ENCODE measurements at regions not wholly inside any gene's neighbourhood (a gene's known extent, or its start where the extent isn't known, plus 50 kb on each side); places are given as distances from the start of the nearest gene placed in this dataset.
"Not testable (repeated sequence)": the region's sequence is repeated elsewhere in the genome, so short reads cannot be mapped to it uniquely, and the experiment has no call there.

DNA sequence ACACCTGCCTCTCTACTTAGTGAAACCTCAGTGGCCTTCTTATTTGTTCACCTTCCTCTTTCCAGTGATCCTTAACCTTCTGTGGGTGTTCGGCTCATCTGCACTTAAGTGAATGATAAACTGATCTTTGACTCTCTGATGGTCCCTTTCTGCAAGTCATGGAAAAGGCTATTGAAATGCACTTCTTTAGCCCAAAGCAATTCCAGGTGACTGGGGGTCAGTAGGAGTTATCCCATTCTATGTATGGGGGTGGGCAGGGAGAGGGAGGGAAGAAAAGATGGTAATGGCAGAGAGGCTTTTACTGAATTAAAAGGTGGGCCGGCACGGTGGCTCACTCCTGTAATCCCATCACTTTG is 170.8 kb downstream of the RGS9 start:
- H3K9me3 ChIP-seq (ENCODE audit: control insufficient read depth, insufficient read depth, low read length): peaks cover 5% of the 10 kb centered on the region; the same call in 1 of the 2 replicates
- H3K4me3 ChIP-seq (ENCODE audit: low read depth, low read length): no peak overlapping the region
- no peak overlapping the region for H3K9ac ChIP-seq (ENCODE audit: low read depth, low read length)
- no peaks in the 10 kb centered on the region for H3K36me3 ChIP-seq (ENCODE audit: control insufficient read depth, insufficient read depth, low read length)
- no peaks in the 10 kb centered on the region for H3K27me3 ChIP-seq (ENCODE audit: control insufficient read depth, insufficient read depth, low read length)
- no peak overlapping the region for H3K27ac ChIP-seq (ENCODE audit: low read depth, low read length)
- H3K4me1 ChIP-seq (ENCODE audit: control insufficient read depth, insufficient read depth, low read length): 0 out of 2 replicates have a peak, but pooled peaks cover under 1% of the 10 kb centered on the region

DNA sequence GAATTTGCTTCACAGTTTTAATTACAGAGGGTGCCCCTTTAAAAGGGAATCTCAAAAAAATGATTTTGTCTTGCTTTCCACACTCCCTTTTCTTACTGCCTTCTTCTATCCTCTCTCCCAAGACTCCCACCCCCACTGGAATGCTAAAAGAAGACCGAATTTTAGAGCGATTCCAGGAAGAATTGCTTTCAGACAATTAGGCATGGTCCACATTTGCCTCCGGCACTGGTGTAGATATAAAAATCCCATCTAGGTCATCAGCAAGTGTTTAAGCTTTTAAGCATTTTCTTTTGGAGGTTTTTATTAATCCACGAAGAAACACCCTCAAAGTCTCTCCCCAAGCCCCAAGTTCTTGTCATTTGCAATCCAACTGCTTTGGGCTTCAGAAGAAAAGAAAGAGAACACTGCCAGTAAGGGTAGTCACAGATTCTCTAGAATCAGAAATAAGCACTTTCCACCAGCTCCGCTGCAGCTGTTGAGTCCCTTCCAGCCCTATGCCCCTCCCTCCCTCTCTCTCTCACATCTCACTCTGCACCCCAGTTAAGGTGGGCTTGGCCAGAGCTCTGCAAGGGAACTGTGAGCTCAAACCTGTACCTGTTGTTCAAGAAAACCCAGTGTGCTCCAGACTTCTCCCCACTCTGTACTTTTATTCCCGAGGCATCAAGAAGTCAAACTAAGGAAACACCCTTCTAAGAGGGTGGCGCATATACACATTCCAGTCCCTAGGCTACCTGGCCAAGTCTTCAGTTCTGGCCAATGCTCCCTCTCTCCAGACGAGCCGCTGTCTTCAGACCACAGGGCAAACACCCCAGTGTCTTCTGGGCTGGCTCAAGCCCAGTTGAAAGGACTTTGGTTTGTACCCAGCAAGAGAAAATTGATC is 170.2 kb downstream of the RGS9 start:
- Histone ChIP-seq H3K27me3 (ENCODE audit: control insufficient read depth, insufficient read depth, low read length) (no peaks in the 10 kb centered on the region), H3K9ac (ENCODE audit: low read depth, low read length) (no peak overlapping the region), H3K4me1 (ENCODE audit: control insufficient read depth, insufficient read depth, low read length) (no peaks in the 10 kb centered on the region), H3K9me3 (ENCODE audit: control insufficient read depth, insufficient read depth, low read length) (peaks cover 5% of the 10 kb centered on the region; the same call in 1 of the 2 replicates), H3K4me3 (ENCODE audit: low read depth, low read length) (no peak overlapping the region), H3K27ac (ENCODE audit: low read depth, low read length) (no peak overlapping the region), H3K36me3 (ENCODE audit: control insufficient read depth, insufficient read depth, low read length) (no peaks in the 10 kb centered on the region)

DNA sequence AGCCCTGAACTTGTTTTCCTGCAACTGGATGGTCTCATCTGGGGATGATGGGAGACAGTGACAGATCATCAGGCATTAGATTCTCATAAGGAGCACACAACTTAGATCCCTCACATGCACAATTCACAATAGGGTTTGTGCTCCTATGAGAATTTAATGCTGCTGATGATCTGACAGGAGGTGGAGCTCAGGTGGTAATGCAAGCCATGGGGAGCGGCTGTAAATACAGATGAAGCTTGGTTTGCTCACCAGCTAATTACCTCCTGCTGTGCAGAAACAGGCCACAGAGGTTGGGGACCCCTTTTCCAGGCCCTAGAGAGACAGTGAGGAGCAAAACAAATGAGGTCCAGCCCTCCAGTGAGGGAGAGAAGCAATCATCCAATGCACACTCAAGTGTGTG is 168.6 kb downstream of the RGS9 start:
- H3K27me3 ChIP-seq (ENCODE audit: control insufficient read depth, insufficient read depth, low read length): no peaks in the 10 kb centered on the region
- no peaks in the 10 kb centered on the region for H3K4me1 ChIP-seq (ENCODE audit: control insufficient read depth, insufficient read depth, low read length)
- no peak overlapping the region for H3K9ac ChIP-seq (ENCODE audit: low read depth, low read length)
- H3K36me3 ChIP-seq (ENCODE audit: control insufficient read depth, insufficient read depth, low read length): no peaks in the 10 kb centered on the region
- peaks cover 5% of the 10 kb centered on the region; the same call in 1 of the 2 replicates for H3K9me3 ChIP-seq (ENCODE audit: control insufficient read depth, insufficient read depth, low read length)
- no peak overlapping the region for H3K27ac ChIP-seq (ENCODE audit: low read depth, low read length)
- H3K4me3 ChIP-seq (ENCODE audit: low read depth, low read length): no peak overlapping the region

DNA sequence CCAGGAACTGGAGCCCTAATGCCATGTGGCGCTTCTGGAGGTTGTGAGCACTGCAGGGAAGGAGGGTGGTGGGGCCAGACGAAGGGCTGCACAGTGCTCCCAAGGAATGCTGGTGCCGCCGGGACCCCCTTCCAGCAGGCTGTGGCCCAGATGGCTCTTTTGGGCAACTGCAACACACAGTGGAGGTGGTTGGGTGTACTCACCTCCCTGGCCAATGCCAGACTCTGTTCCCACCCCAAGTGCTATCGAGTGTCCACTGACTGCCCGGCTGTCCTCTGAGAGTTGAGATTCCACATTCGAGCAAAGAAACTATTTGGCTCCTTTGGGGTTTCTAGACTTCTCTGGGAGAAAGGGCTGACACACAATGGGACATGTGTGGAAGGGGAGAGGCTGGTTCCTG is 167.9 kb downstream of the RGS9 start:
- H3K27ac ChIP-seq (ENCODE audit: low read depth, low read length): no peak overlapping the region
- no peak overlapping the region for H3K9ac ChIP-seq (ENCODE audit: low read depth, low read length)
- H3K4me3 ChIP-seq (ENCODE audit: low read depth, low read length): no peak overlapping the region
- H3K9me3 ChIP-seq (ENCODE audit: control insufficient read depth, insufficient read depth, low read length): peaks cover 5% of the 10 kb centered on the region; the same call in 1 of the 2 replicates
- H3K4me1 ChIP-seq (ENCODE audit: control insufficient read depth, insufficient read depth, low read length): no peaks in the 10 kb centered on the region
- H3K27me3 ChIP-seq (ENCODE audit: control insufficient read depth, insufficient read depth, low read length): no peaks in the 10 kb centered on the region
- no peaks in the 10 kb centered on the region for H3K36me3 ChIP-seq (ENCODE audit: control insufficient read depth, insufficient read depth, low read length)

DNA sequence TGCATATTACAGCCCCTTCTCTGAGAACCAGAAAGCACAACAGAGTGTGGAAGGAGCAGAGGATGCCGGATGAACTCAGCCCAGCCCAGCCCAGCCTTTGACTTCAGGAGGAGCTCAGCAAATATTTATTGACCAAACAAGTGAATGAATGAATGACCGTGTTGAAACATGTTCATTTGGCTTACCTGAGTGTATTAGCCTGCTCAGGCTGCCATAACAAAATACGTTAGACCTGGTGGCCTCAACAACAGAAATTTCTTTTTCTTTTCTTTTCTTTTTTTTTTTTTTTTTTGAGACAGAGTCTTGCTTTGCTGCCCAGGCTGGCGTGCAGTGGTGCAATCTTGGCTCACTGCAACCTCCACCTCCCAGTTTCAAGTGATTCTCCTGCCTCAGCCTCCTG is 164.7 kb downstream of the RGS9 start:
- H3K36me3 ChIP-seq (ENCODE audit: control insufficient read depth, insufficient read depth, low read length); H3K27me3 ChIP-seq (ENCODE audit: control insufficient read depth, insufficient read depth, low read length); H3K9ac ChIP-seq (ENCODE audit: low read depth, low read length); H3K4me1 ChIP-seq (ENCODE audit: control insufficient read depth, insufficient read depth, low read length); H3K9me3 ChIP-seq (ENCODE audit: control insufficient read depth, insufficient read depth, low read length); H3K27ac ChIP-seq (ENCODE audit: low read depth, low read length); H3K4me3 ChIP-seq (ENCODE audit: low read depth, low read length): not testable (repeated sequence)

DNA sequence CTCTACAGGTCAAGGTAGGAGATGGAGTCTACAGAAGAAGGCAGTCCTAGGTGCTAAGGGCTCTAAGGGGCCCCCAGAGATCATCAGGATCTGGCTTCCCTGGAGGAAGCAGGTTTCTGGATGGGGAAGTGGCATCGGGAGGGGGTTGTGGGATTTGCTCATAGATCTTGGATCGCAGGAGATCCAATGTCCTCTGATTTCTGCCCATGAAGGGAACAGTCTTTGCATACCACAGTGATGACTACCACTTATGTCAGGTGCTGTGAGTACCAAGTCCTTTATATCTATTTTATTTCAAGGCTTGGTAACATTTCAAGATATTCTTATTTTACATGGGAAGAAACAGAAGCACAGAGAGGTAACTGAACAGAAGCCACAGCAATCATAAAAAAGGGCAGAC is 164.0 kb downstream of the RGS9 start:
- no peak overlapping the region for H3K9ac ChIP-seq (ENCODE audit: low read depth, low read length)
- H3K36me3 ChIP-seq (ENCODE audit: control insufficient read depth, insufficient read depth, low read length): no peaks in the 10 kb centered on the region

DNA sequence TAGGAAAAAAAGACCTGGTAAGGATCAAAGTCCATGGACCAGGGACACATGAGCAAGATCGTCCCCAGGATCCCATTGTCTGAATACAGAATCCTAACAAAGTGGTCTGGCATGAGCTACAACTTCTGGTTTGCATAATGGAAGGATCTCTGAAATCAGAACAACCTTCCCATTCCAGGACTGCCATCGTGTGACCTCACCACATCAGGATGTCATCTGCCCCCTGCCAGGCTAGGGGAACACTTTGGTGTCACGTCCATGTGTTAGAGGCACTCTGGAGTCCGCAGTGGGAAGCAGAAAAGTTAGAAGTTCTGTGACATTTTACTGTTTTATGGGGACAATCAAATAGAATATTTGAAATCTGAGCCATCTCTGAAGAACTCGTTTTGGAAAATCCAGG is 160.7 kb downstream of the RGS9 start:
- Histone ChIP-seq H3K4me3 (ENCODE audit: low read depth, low read length) (no peak overlapping the region), H3K36me3 (ENCODE audit: control insufficient read depth, insufficient read depth, low read length) (no peaks in the 10 kb centered on the region), H3K27ac (ENCODE audit: low read depth, low read length) (no peak overlapping the region), H3K9me3 (ENCODE audit: control insufficient read depth, insufficient read depth, low read length) (no peaks in the 10 kb centered on the region), H3K4me1 (ENCODE audit: control insufficient read depth, insufficient read depth, low read length) (no peaks in the 10 kb centered on the region), H3K27me3 (ENCODE audit: control insufficient read depth, insufficient read depth, low read length) (no peaks in the 10 kb centered on the region), H3K9ac (ENCODE audit: low read depth, low read length) (no peak overlapping the region)

More for the DNA sequence above, 164.0 kb downstream of the RGS9 start:
- H3K4me1 ChIP-seq (ENCODE audit: control insufficient read depth, insufficient read depth, low read length): no peaks in the 10 kb centered on the region
- H3K27me3 ChIP-seq (ENCODE audit: control insufficient read depth, insufficient read depth, low read length): no peaks in the 10 kb centered on the region
- no peak overlapping the region for H3K4me3 ChIP-seq (ENCODE audit: low read depth, low read length)
- H3K9me3 ChIP-seq (ENCODE audit: control insufficient read depth, insufficient read depth, low read length): peaks cover 5% of the 10 kb centered on the region; the same call in 1 of the 2 replicates
- no peak overlapping the region for H3K27ac ChIP-seq (ENCODE audit: low read depth, low read length)

DNA sequence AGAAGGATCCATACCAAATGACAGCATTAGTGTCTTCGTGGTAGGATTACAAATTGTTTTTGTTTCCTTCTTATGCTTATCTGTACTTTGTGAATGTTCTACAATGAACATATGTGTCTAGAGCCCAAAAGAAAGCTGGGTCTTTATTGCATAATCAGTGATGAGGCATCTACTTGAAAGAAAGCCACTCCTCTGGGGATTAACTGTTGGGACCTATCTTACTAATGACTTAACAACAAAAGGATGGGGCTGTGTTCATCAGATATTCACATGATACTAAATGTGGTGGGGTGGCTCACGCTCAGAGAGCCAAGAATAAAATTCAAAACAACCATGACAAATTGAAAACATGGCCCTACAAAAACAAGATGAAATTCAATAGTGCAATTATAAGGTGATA is 160.2 kb downstream of the RGS9 start:
- Histone ChIP-seq H3K27me3 (ENCODE audit: control insufficient read depth, insufficient read depth, low read length) (no peaks in the 10 kb centered on the region), H3K9ac (ENCODE audit: low read depth, low read length) (no peak overlapping the region), H3K36me3 (ENCODE audit: control insufficient read depth, insufficient read depth, low read length) (no peaks in the 10 kb centered on the region), H3K27ac (ENCODE audit: low read depth, low read length) (no peak overlapping the region), H3K4me3 (ENCODE audit: low read depth, low read length) (no peak overlapping the region), H3K9me3 (ENCODE audit: control insufficient read depth, insufficient read depth, low read length) (no peaks in the 10 kb centered on the region), H3K4me1 (ENCODE audit: control insufficient read depth, insufficient read depth, low read length) (no peaks in the 10 kb centered on the region)

DNA sequence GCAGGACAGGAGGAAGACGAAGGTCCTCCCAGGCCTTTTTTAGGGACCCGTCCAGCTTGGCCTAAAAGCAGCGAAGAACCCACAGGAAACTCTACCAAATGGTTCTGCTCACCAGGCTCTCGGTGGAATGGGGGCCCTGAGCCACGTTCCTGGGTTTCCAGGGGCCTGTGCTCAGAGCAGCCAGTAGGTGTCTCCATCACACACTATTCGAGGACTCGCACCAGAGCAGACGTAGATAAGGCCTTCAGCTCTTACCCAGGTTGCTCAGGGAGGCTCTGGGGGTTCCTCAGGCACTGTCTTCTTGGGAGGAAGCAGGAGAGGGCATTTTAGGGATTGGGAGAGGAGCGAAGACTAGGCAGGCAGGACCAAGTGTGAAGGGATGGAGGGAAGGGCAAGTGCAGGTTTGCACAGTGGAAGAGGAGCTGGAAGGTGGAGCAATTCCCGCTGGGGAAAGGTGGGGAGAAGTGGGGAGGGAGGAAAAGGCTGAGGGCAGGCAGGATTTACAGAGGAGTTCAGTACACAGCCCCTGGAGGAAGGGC is 157.1 kb downstream of the RGS9 start:
- Histone ChIP-seq H3K4me1 (ENCODE audit: control insufficient read depth, insufficient read depth, low read length) (peaks cover 5% of the 10 kb centered on the region; the same call in 1 of the 2 replicates), H3K36me3 (ENCODE audit: control insufficient read depth, insufficient read depth, low read length) (no peaks in the 10 kb centered on the region), H3K27me3 (ENCODE audit: control insufficient read depth, insufficient read depth, low read length) (no peaks in the 10 kb centered on the region), H3K27ac (ENCODE audit: low read depth, low read length) (no peak overlapping the region), H3K9me3 (ENCODE audit: control insufficient read depth, insufficient read depth, low read length) (no peaks in the 10 kb centered on the region), H3K9ac (ENCODE audit: low read depth, low read length) (no peak overlapping the region), H3K4me3 (ENCODE audit: low read depth, low read length) (no peak overlapping the region)

DNA sequence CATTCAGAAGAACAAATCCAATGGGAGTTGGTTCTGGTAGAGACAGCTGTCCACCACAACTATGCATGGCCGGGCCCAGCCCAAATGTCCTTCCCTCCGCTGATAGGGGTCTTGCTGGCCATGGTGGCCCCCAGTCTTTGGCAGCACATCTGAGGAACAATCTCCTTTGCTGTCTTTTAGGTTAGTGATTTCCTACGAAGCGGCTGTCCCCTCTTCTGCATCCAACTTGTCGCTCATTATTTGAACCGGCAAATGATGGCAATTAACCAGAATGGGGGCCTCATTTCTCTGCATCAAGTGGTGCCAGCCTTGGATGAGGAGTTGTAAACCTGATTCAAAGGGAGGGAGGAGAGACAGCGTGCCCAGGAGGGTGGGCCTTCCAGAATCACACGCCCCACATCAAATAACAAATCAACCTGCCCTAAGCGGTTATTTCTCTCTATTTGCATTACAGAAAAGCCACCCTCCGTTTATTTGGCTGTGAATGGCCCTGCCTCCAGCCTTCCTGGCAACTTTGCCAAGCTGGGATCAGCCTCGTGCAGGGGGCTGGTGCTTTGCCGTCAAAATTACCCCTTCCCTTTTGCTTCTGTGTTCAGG is 156.5 kb downstream of the RGS9 start:
- Histone ChIP-seq H3K9ac (ENCODE audit: low read depth, low read length) (no peak overlapping the region), H3K27ac (ENCODE audit: low read depth, low read length) (no peak overlapping the region), H3K4me3 (ENCODE audit: low read depth, low read length) (no peak overlapping the region), H3K27me3 (ENCODE audit: control insufficient read depth, insufficient read depth, low read length) (no peaks in the 10 kb centered on the region), H3K9me3 (ENCODE audit: control insufficient read depth, insufficient read depth, low read length) (no peaks in the 10 kb centered on the region), H3K36me3 (ENCODE audit: control insufficient read depth, insufficient read depth, low read length) (no peaks in the 10 kb centered on the region), H3K4me1 (ENCODE audit: control insufficient read depth, insufficient read depth, low read length) (peaks cover 10% of the 10 kb centered on the region)

DNA sequence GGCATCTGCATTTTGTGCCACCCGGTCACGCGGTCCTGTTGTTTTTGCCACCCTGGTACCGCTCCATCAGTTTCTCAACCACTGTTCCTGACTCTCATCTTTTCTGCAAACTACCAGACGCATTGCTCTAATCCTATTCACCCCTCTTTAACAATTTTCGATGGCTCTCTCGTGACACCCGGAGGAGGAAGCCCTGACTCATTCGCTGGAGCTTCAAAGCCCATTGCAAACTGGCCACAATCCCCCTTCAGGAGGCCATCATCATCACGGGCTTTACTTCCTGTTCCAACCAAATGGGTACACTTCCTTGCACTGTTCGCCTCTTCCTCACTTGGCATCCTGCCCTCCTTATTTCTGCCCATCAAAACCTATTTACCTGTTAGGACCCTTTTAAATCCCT is 155.3 kb downstream of the RGS9 start:
- Histone ChIP-seq H3K9ac (ENCODE audit: low read depth, low read length) (no peak overlapping the region), H3K27ac (ENCODE audit: low read depth, low read length) (no peak overlapping the region), H3K27me3 (ENCODE audit: control insufficient read depth, insufficient read depth, low read length) (no peaks in the 10 kb centered on the region), H3K4me1 (ENCODE audit: control insufficient read depth, insufficient read depth, low read length) (peaks cover 10% of the 10 kb centered on the region), H3K9me3 (ENCODE audit: control insufficient read depth, insufficient read depth, low read length) (no peaks in the 10 kb centered on the region), H3K36me3 (ENCODE audit: control insufficient read depth, insufficient read depth, low read length) (no peaks in the 10 kb centered on the region), H3K4me3 (ENCODE audit: low read depth, low read length) (no peak overlapping the region)

Measured in HUES48 (cell line).